ENCODE measurements at regions not wholly inside any gene's neighbourhood (a gene's known extent, or its start where the extent isn't known, plus 50 kb on each side); places are given as distances from the start of the nearest gene placed in this dataset.
A peak's percentile ranks its signal among the peaks of the same experiment; 100 is the strongest.

GRCh38 chr15:96774216-96774615, 443.7 kb downstream of the NR2F2 start:
- WGBS, 2 donors = 57 to 68% methylated on average over 3 of the region's 3 CpGs
- H3K27me3 ChIP-seq = no peaks in the 10 kb centered on the region

GRCh38 chr15:96783746-96784145, 453.2 kb downstream of the NR2F2 start:
- WGBS, 2 donors = 75 to 85% methylated on average over 3 of the region's 3 CpGs
- intact Hi-C loops (cut with DNase I) = no loop called here
- Histone ChIP-seq H3K4me3 (no peak overlapping the region), H3K27me3 (no peaks in the 10 kb centered on the region), H3K36me3 (no peaks in the 10 kb centered on the region), H3K4me1 (no peaks in the 10 kb centered on the region), H3K27ac (no peak overlapping the region), H3K9me3 (no peaks in the 10 kb centered on the region)
- no peak for FAIRE-seq
- DNase-seq = no peak
- ATAC-seq = no peak
- TF ChIP-seq CTCF (IDR thresholded peaks at IDR 0.05) = no peak

More at GRCh38 chr15:96774216-96774615, 443.7 kb downstream of the NR2F2 start:
- FAIRE-seq (no peak), ATAC-seq (peak in 1 of 4 donors; percentile 23), DNase-seq (no peak)
- Histone ChIP-seq H3K27ac (no peak overlapping the region), H3K4me1 (no peaks in the 10 kb centered on the region), H3K9me3 (no peaks in the 10 kb centered on the region), H3K4me3 (no peak overlapping the region), H3K36me3 (no peaks in the 10 kb centered on the region)
- intact Hi-C loops (cut with DNase I) = no loop called here
- no peak for TF ChIP-seq CTCF (IDR thresholded peaks at IDR 0.05)

GRCh38 chr15:96790004-96790403, 459.5 kb downstream of the NR2F2 start:
- intact Hi-C loops (cut with DNase I) = no loop called here
- H3K4me1 ChIP-seq = no peaks in the 10 kb centered on the region
- H3K27me3 ChIP-seq = peaks cover 0 to 11% (median 0%) of the 10 kb centered on the region in 4 donors
- DNase-seq = no peak
- TF ChIP-seq CTCF (IDR thresholded peaks at IDR 0.05) = no peak
- H3K27ac ChIP-seq = no peak overlapping the region
- no peaks in the 10 kb centered on the region for H3K36me3 ChIP-seq
- H3K9me3 ChIP-seq = no peaks in the 10 kb centered on the region
- no peak for ATAC-seq
- no peak overlapping the region for H3K4me3 ChIP-seq
- WGBS, 2 donors = 27 to 28% methylated on average over 2 of the region's 2 CpGs
- no peak for FAIRE-seq

GRCh38 chr15:96792216-96792615, 461.7 kb downstream of the NR2F2 start:
- H3K36me3 ChIP-seq = no peaks in the 10 kb centered on the region
- ATAC-seq (no peak), DNase-seq (no peak), FAIRE-seq (no peak)
- H3K27ac ChIP-seq = no peak overlapping the region
- H3K4me1 ChIP-seq = no peaks in the 10 kb centered on the region
- intact Hi-C loops (cut with DNase I) = no loop called here
- WGBS, 2 donors = 63 to 75% methylated on average over 3 of the region's 3 CpGs
- no peaks in the 10 kb centered on the region for H3K9me3 ChIP-seq
- H3K4me3 ChIP-seq = no peak overlapping the region
- peaks cover 0 to 11% (median 0%) of the 10 kb centered on the region in 4 donors for H3K27me3 ChIP-seq
- TF ChIP-seq CTCF (IDR thresholded peaks at IDR 0.05) = no peak

- no peaks in the 10 kb centered on the region for H3K9me3 ChIP-seq
- no peak for TF ChIP-seq CTCF (IDR thresholded peaks at IDR 0.05)
- no peaks in the 10 kb centered on the region for H3K4me1 ChIP-seq
- H3K27ac ChIP-seq = no peak overlapping the region
- intact Hi-C loops (cut with DNase I) = no loop called here
- H3K36me3 ChIP-seq = no peaks in the 10 kb centered on the region
- FAIRE-seq (no peak), DNase-seq (no peak), ATAC-seq (no peak)
- WGBS, 2 donors = 78 to 81% methylated on average over 11 of the region's 11 CpGs
- no peak overlapping the region for H3K4me3 ChIP-seq
- H3K27me3 ChIP-seq = peaks cover 0 to 21% (median 1%) of the 10 kb centered on the region in 4 donors
Observed at GRCh38 chr15:96796841-96797240, 466.3 kb downstream of the NR2F2 start.
